IPS DF 4.7 (cell line): ENCODE measurements at regions not wholly inside any gene's neighbourhood (a gene's known extent, or its start where the extent isn't known, plus 50 kb on each side); places are given as distances from the start of the nearest gene placed in this dataset.

Experiments used
- DNase-seq: peaks from one replicate; pipeline ENCODE4 v3.0.0-alpha.2; 2013; ENCODE audit warnings: low spot score; ENCODE audit errors: extremely low read depth

GRCh38 chr13:50676602-50677001 lies 166.9 kb downstream of the DLEU7 start:
- DNase-seq: no peak

- DNase-seq: no peak
Measured at GRCh38 chr13:50677258-50677657, 166.2 kb downstream of the DLEU7 start.

GRCh38 chr13:50677687-50678463 lies 165.6 kb downstream of the DLEU7 start:
- no peak for DNase-seq

- no peak for DNase-seq
Measured at GRCh38 chr13:50678464-50679162, 164.9 kb downstream of the DLEU7 start.

GRCh38 chr13:50679321-50679720 lies 164.2 kb downstream of the DLEU7 start:
- no peak for DNase-seq

- DNase-seq: no peak
Measured at GRCh38 chr13:50682002-50682401, 161.5 kb downstream of the DLEU7 start.

GRCh38 chr13:50682966-50683365 lies 160.5 kb downstream of the DLEU7 start:
- DNase-seq: no peak

- no peak for DNase-seq
Measured at GRCh38 chr13:50684366-50684765, 159.1 kb downstream of the DLEU7 start.

GRCh38 chr13:50685491-50685890 lies 158.0 kb downstream of the DLEU7 start:
- no peak for DNase-seq

- no peak for DNase-seq
Measured at GRCh38 chr13:50685956-50686355, 157.5 kb downstream of the DLEU7 start.

GRCh38 chr13:50686551-50686950 lies 156.9 kb downstream of the DLEU7 start:
- DNase-seq: no peak

- DNase-seq: no peak
Measured at GRCh38 chr13:50687545-50687944, 155.9 kb downstream of the DLEU7 start.

GRCh38 chr13:50690006-50690405 lies 153.5 kb downstream of the DLEU7 start:
- no peak for DNase-seq

- no peak for DNase-seq
Measured at GRCh38 chr13:50691176-50691680, 152.3 kb downstream of the DLEU7 start.

- DNase-seq: no peak
Measured at GRCh38 chr13:50691681-50692263, 151.7 kb downstream of the DLEU7 start.

GRCh38 chr13:50692396-50692915 lies 151.0 kb downstream of the DLEU7 start:
- no peak for DNase-seq

- DNase-seq: no peak
Measured at GRCh38 chr13:50693727-50694126, 149.8 kb downstream of the DLEU7 start.

- DNase-seq: no peak
Measured at GRCh38 chr13:50697746-50698539, 145.5 kb downstream of the DLEU7 start.

- no peak for DNase-seq
Measured at GRCh38 chr13:50699874-50700663, 143.4 kb downstream of the DLEU7 start.

GRCh38 chr13:50700664-50701305 lies 142.7 kb downstream of the DLEU7 start:
- no peak for DNase-seq
